ENCODE measurements at regions not wholly inside any gene's neighbourhood (a gene's known extent, or its start where the extent isn't known, plus 50 kb on each side); places are given as distances from the start of the nearest gene placed in this dataset.
A peak's percentile ranks its signal among the peaks of the same experiment; 100 is the strongest.

- peak overlapping the region; percentile 56 for H3K9ac ChIP-seq (ENCODE audit: low read length)
- peak overlapping the region; percentile 91 for H4K91ac ChIP-seq (ENCODE audit: low read length)
- H3K79me1 ChIP-seq (replicated peaks; ENCODE audit: low read length, poor library complexity, severe bottlenecking), result peaks cover 36% of the 10 kb centered on the region
- H2BK5ac ChIP-seq (ENCODE audit: low read depth, low read length, poor library complexity, severe bottlenecking), result no peak overlapping the region
- H3K9me3 ChIP-seq (ENCODE audit: control insufficient read depth, low read length), result no peaks in the 10 kb centered on the region
- no peaks in the 10 kb centered on the region for H3K27me3 ChIP-seq (ENCODE audit: control insufficient read depth in 1 of 2, insufficient read depth in 1 of 2, low read length in 2 of 2)
- 17% methylated on average over 16 of the region's 18 CpGs for WGBS
- H2BK120ac ChIP-seq (ENCODE audit: low read depth, low read length), result peak overlapping the region; percentile 45
- peaks cover 24% of the 10 kb centered on the region for H3K4me1 ChIP-seq (ENCODE audit: control insufficient read depth, insufficient read depth, low read depth, low read length)
- peak overlapping the region in 1 of 2 experiments; percentile 74 for H3K23ac ChIP-seq (ENCODE audit: low read length in 2 of 2)
- peaks cover 0 to 6% of the 10 kb centered on the region in 2 experiments for H3K36me3 ChIP-seq (ENCODE audit: control insufficient read depth in 1 of 2, insufficient read depth in 2 of 2, low read depth in 1 of 2, low read length in 2 of 2)
- DNase-seq, result peak; percentile 80
- peak overlapping the region; percentile 60 for H3K4me2 ChIP-seq (ENCODE audit: low read length, poor library complexity, severe bottlenecking)
- peak overlapping the region; percentile 21 to 43 for H2BK12ac ChIP-seq (ENCODE audit: low read length in 2 of 2)
- no peak overlapping the region for H2AFZ ChIP-seq (ENCODE audit: low read depth, low read length)
- peak overlapping the region; percentile 6 for H2BK15ac ChIP-seq (ENCODE audit: low read depth, poor library complexity, severe bottlenecking)
- no peak overlapping the region for H2AK5ac ChIP-seq (ENCODE audit: low read length, severe bottlenecking)
- peak overlapping the region; percentile 75 to 81 for H3K18ac ChIP-seq (ENCODE audit: low read depth in 1 of 2, low read length in 2 of 2)
- H3K4me3 ChIP-seq (ENCODE audit: insufficient read depth in 1 of 2, low read depth in 1 of 2, low read length in 2 of 2), result peak overlapping the region in 1 of 2 experiments; percentile 29
- peak overlapping the region in 1 of 2 experiments; percentile 36 for H3K14ac ChIP-seq (ENCODE audit: low read length in 2 of 2)
- peak overlapping the region; percentile 65 for H3K27ac ChIP-seq (ENCODE audit: low read length, poor library complexity, severe bottlenecking)
- peak overlapping the region; percentile 42 to 50 for H3K4ac ChIP-seq (ENCODE audit: low read depth in 1 of 2, low read length in 2 of 2)
- H4K8ac ChIP-seq (ENCODE audit: low read length), result peak overlapping the region; percentile 76
Measured at GRCh38 chr2:120893811-120894584, 158.3 kb downstream of the GLI2 start.

- no peak overlapping the region for H3K4me3 ChIP-seq (ENCODE audit: insufficient read depth in 1 of 2, low read depth in 1 of 2, low read length in 2 of 2)
Measured at GRCh38 chr2:120894966-120895365, 159.3 kb downstream of the GLI2 start.

GRCh38 chr2:120896126-120896525, 160.5 kb downstream of the GLI2 start:
- no peak overlapping the region for H3K23ac ChIP-seq (ENCODE audit: low read length in 2 of 2)

More at GRCh38 chr2:120894966-120895365, 159.3 kb downstream of the GLI2 start:
- Histone ChIP-seq H4K8ac (ENCODE audit: low read length) (no peak overlapping the region), H2BK15ac (ENCODE audit: low read depth, poor library complexity, severe bottlenecking) (no peak overlapping the region), H2BK12ac (ENCODE audit: low read length in 2 of 2) (no peak overlapping the region), H3K27ac (ENCODE audit: low read length, poor library complexity, severe bottlenecking) (no peak overlapping the region), H3K23ac (ENCODE audit: low read length in 2 of 2) (no peak overlapping the region), H2AK5ac (ENCODE audit: low read length, severe bottlenecking) (no peak overlapping the region), H3K14ac (ENCODE audit: low read length in 2 of 2) (no peak overlapping the region), H3K9ac (ENCODE audit: low read length) (no peak overlapping the region), H2BK120ac (ENCODE audit: low read depth, low read length) (no peak overlapping the region), H3K36me3 (ENCODE audit: control insufficient read depth in 1 of 2, insufficient read depth in 2 of 2, low read depth in 1 of 2, low read length in 2 of 2) (peaks cover 0 to 9% of the 10 kb centered on the region in 2 experiments), H3K4ac (ENCODE audit: low read depth in 1 of 2, low read length in 2 of 2) (no peak overlapping the region), H3K9me3 (ENCODE audit: control insufficient read depth, low read length) (no peaks in the 10 kb centered on the region), H3K18ac (ENCODE audit: low read depth in 1 of 2, low read length in 2 of 2) (peak overlapping the region in 1 of 2 experiments; percentile 11), H3K4me1 (ENCODE audit: control insufficient read depth, insufficient read depth, low read depth, low read length) (peaks cover 27% of the 10 kb centered on the region), H4K91ac (ENCODE audit: low read length) (no peak overlapping the region), H2AFZ (ENCODE audit: low read depth, low read length) (no peak overlapping the region), H3K27me3 (ENCODE audit: control insufficient read depth in 1 of 2, insufficient read depth in 1 of 2, low read length in 2 of 2) (no peaks in the 10 kb centered on the region), H3K79me1 (replicated peaks; ENCODE audit: low read length, poor library complexity, severe bottlenecking) (peaks cover 34% of the 10 kb centered on the region), H3K4me2 (ENCODE audit: low read length, poor library complexity, severe bottlenecking) (no peak overlapping the region), H2BK5ac (ENCODE audit: low read depth, low read length, poor library complexity, severe bottlenecking) (no peak overlapping the region)
- no peak for DNase-seq
- 61% methylated on average over 4 of the region's 5 CpGs for WGBS

GRCh38 chr2:120896901-120897300, 161.2 kb downstream of the GLI2 start:
- Histone ChIP-seq H3K36me3 (ENCODE audit: control insufficient read depth in 1 of 2, insufficient read depth in 2 of 2, low read depth in 1 of 2, low read length in 2 of 2) (peaks cover 0 to 3% of the 10 kb centered on the region in 2 experiments), H3K4me1 (ENCODE audit: control insufficient read depth, insufficient read depth, low read depth, low read length) (peaks cover 27% of the 10 kb centered on the region), H4K8ac (ENCODE audit: low read length) (no peak overlapping the region), H3K9me3 (ENCODE audit: control insufficient read depth, low read length) (no peaks in the 10 kb centered on the region), H2BK12ac (ENCODE audit: low read length in 2 of 2) (peak overlapping the region in 1 of 2 experiments; percentile 15), H3K14ac (ENCODE audit: low read length in 2 of 2) (peak overlapping the region in 1 of 2 experiments; percentile 55), H3K27me3 (ENCODE audit: control insufficient read depth in 1 of 2, insufficient read depth in 1 of 2, low read length in 2 of 2) (no peaks in the 10 kb centered on the region), H2AFZ (ENCODE audit: low read depth, low read length) (no peak overlapping the region), H3K4me3 (ENCODE audit: insufficient read depth in 1 of 2, low read depth in 1 of 2, low read length in 2 of 2) (no peak overlapping the region), H2BK120ac (ENCODE audit: low read depth, low read length) (peak overlapping the region; percentile 27), H3K27ac (ENCODE audit: low read length, poor library complexity, severe bottlenecking) (no peak overlapping the region), H3K23ac (ENCODE audit: low read length in 2 of 2) (peak overlapping the region in 1 of 2 experiments; percentile 91), H4K91ac (ENCODE audit: low read length) (no peak overlapping the region), H3K4me2 (ENCODE audit: low read length, poor library complexity, severe bottlenecking) (no peak overlapping the region), H3K79me1 (replicated peaks; ENCODE audit: low read length, poor library complexity, severe bottlenecking) (peaks cover 29% of the 10 kb centered on the region), H2BK5ac (ENCODE audit: low read depth, low read length, poor library complexity, severe bottlenecking) (no peak overlapping the region), H2AK5ac (ENCODE audit: low read length, severe bottlenecking) (no peak overlapping the region), H3K4ac (ENCODE audit: low read depth in 1 of 2, low read length in 2 of 2) (no peak overlapping the region), H3K9ac (ENCODE audit: low read length) (no peak overlapping the region), H2BK15ac (ENCODE audit: low read depth, poor library complexity, severe bottlenecking) (no peak overlapping the region), H3K18ac (ENCODE audit: low read depth in 1 of 2, low read length in 2 of 2) (no peak overlapping the region)
- DNase-seq, result no peak
- WGBS, result 85% methylated on average over 8 of the region's 9 CpGs

More at GRCh38 chr2:120896126-120896525, 160.5 kb downstream of the GLI2 start:
- H3K9ac ChIP-seq (ENCODE audit: low read length), result no peak overlapping the region
- H2AFZ ChIP-seq (ENCODE audit: low read depth, low read length), result no peak overlapping the region
- H3K27me3 ChIP-seq (ENCODE audit: control insufficient read depth in 1 of 2, insufficient read depth in 1 of 2, low read length in 2 of 2), result no peaks in the 10 kb centered on the region
- DNase-seq, result no peak
- no peak overlapping the region for H3K14ac ChIP-seq (ENCODE audit: low read length in 2 of 2)
- H3K79me1 ChIP-seq (replicated peaks; ENCODE audit: low read length, poor library complexity, severe bottlenecking), result peaks cover 32% of the 10 kb centered on the region
- peak overlapping the region in 1 of 2 experiments; percentile 30 for H3K18ac ChIP-seq (ENCODE audit: low read depth in 1 of 2, low read length in 2 of 2)
- no peak overlapping the region for H2BK120ac ChIP-seq (ENCODE audit: low read depth, low read length)
- H3K4me2 ChIP-seq (ENCODE audit: low read length, poor library complexity, severe bottlenecking), result no peak overlapping the region
- H4K8ac ChIP-seq (ENCODE audit: low read length), result no peak overlapping the region
- H3K36me3 ChIP-seq (ENCODE audit: control insufficient read depth in 1 of 2, insufficient read depth in 2 of 2, low read depth in 1 of 2, low read length in 2 of 2), result peaks cover 0 to 9% of the 10 kb centered on the region in 2 experiments
- H3K4me1 ChIP-seq (ENCODE audit: control insufficient read depth, insufficient read depth, low read depth, low read length), result peaks cover 27% of the 10 kb centered on the region
- H2AK5ac ChIP-seq (ENCODE audit: low read length, severe bottlenecking), result peak overlapping the region; percentile 49
- no peak overlapping the region for H2BK5ac ChIP-seq (ENCODE audit: low read depth, low read length, poor library complexity, severe bottlenecking)
- no peak overlapping the region for H2BK12ac ChIP-seq (ENCODE audit: low read length in 2 of 2)
- no peak overlapping the region for H3K4me3 ChIP-seq (ENCODE audit: insufficient read depth in 1 of 2, low read depth in 1 of 2, low read length in 2 of 2)
- H3K27ac ChIP-seq (ENCODE audit: low read length, poor library complexity, severe bottlenecking), result no peak overlapping the region
- no peak overlapping the region for H3K4ac ChIP-seq (ENCODE audit: low read depth in 1 of 2, low read length in 2 of 2)
- no peak overlapping the region for H2BK15ac ChIP-seq (ENCODE audit: low read depth, poor library complexity, severe bottlenecking)
- WGBS, result 97% methylated on average over 3 of the region's 3 CpGs
- no peaks in the 10 kb centered on the region for H3K9me3 ChIP-seq (ENCODE audit: control insufficient read depth, low read length)
- no peak overlapping the region for H4K91ac ChIP-seq (ENCODE audit: low read length)

Measured in mesenchymal stem cell (in vitro differentiated cells and primary cell).